ENCODE measurements at regions not wholly inside any gene's neighbourhood (a gene's known extent, or its start where the extent isn't known, plus 50 kb on each side); places are given as distances from the start of the nearest gene placed in this dataset.

GRCh38 chr3:124384527-124384926, 345.7 kb upstream of the UMPS start:
- TF ChIP-seq, protein P1, sequence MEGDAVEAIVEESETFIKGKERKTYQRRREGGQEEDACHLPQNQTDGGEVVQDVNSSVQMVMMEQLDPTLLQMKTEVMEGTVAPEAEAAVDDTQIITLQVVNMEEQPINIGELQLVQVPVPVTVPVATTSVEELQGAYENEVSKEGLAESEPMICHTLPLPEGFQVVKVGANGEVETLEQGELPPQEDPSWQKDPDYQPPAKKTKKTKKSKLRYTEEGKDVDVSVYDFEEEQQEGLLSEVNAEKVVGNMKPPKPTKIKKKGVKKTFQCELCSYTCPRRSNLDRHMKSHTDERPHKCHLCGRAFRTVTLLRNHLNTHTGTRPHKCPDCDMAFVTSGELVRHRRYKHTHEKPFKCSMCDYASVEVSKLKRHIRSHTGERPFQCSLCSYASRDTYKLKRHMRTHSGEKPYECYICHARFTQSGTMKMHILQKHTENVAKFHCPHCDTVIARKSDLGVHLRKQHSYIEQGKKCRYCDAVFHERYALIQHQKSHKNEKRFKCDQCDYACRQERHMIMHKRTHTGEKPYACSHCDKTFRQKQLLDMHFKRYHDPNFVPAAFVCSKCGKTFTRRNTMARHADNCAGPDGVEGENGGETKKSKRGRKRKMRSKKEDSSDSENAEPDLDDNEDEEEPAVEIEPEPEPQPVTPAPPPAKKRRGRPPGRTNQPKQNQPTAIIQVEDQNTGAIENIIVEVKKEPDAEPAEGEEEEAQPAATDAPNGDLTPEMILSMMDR (IDR thresholded peaks at IDR 0.05) = no peak
- TF ChIP-seq EP300 (IDR thresholded peaks at IDR 0.05) = no peak

Measured in stomach (tissue), 4 donors.